ENCODE measurements at regions not wholly inside any gene's neighbourhood (a gene's known extent, or its start where the extent isn't known, plus 50 kb on each side); places are given as distances from the start of the nearest gene placed in this dataset.

GRCh38 chr2:75309596-75310463 is 110.5 kb upstream of the TACR1 start:
- DNase-seq (peak; percentile 64), ATAC-seq (peak; percentile 76)
- no TSS peak for BruUV-seq (replicated peaks)
- Histone ChIP-seq H4K20me1 (ENCODE audit: low read length) (no peaks in the 10 kb centered on the region), H3K9me3 (ENCODE audit: low read length) (no peaks in the 10 kb centered on the region), H3K27me3 (ENCODE audit: low read length) (no peaks in the 10 kb centered on the region), H3K9ac (ENCODE audit: low read length) (no peak overlapping the region), H3F3A (ENCODE audit: low read length, unreplicated experiment) (no peaks in the 10 kb centered on the region), H3K4me1 (ENCODE audit: insufficient read depth, low read length) (peaks cover 27% of the 10 kb centered on the region), H3K4me2 (ENCODE audit: low read length) (peak overlapping the region; percentile 80), H3K9me2 (replicated peaks; ENCODE audit: low read length) (no peaks in the 10 kb centered on the region), H3K36me3 (ENCODE audit: low read depth, low read length) (no peaks in the 10 kb centered on the region), H3K27ac (ENCODE audit: low read length) (peak overlapping the region; percentile 49), H3K4me3 (ENCODE audit: low read length) (peak overlapping the region; percentile 45; the same call in 1 of the 2 replicates), H2AFZ (ENCODE audit: low read length) (no peak overlapping the region), H3K79me2 (ENCODE audit: low read length) (no peaks in the 10 kb centered on the region)
- ChIA-PET POLR2A (ENCODE audit: unreplicated experiment) (no interaction called here), CTCF (no interaction called here)
- TF ChIP-seq CTCF (conservative IDR thresholded peaks at IDR 0.05; ENCODE audit: low read depth, low read length), result no peak
- no peak for TF ChIP-seq EZH2 (IDR thresholded peaks at IDR 0.05; ENCODE audit: low read length, unreplicated experiment)
- no peak for TF ChIP-seq EZH2phosphoT487 (IDR thresholded peaks at IDR 0.05; ENCODE audit: borderline replicate concordance, low read length)
- intact Hi-C loops (cut with micrococcal nuclease), result loop anchor here (10.0 kb wide), 1 partner anchor 95 kb away; no protein-coding TSS in a partner anchor

GRCh38 chr2:75303227-75303626 is 103.9 kb upstream of the TACR1 start:
- Histone ChIP-seq H3K27ac (ENCODE audit: low read length) (no peak overlapping the region), H3K27me3 (ENCODE audit: low read length) (no peaks in the 10 kb centered on the region), H3K4me1 (ENCODE audit: insufficient read depth, low read length) (peaks cover 15% of the 10 kb centered on the region), H3K9me2 (replicated peaks; ENCODE audit: low read length) (no peaks in the 10 kb centered on the region), H3K4me2 (ENCODE audit: low read length) (no peak overlapping the region), H3K9ac (ENCODE audit: low read length) (no peak overlapping the region), H3K79me2 (ENCODE audit: low read length) (no peaks in the 10 kb centered on the region), H3K9me3 (ENCODE audit: low read length) (no peaks in the 10 kb centered on the region), H3K36me3 (ENCODE audit: low read depth, low read length) (no peaks in the 10 kb centered on the region), H4K20me1 (ENCODE audit: low read length) (no peaks in the 10 kb centered on the region), H2AFZ (ENCODE audit: low read length) (no peak overlapping the region), H3K4me3 (ENCODE audit: low read length) (no peak overlapping the region), H3F3A (ENCODE audit: low read length, unreplicated experiment) (no peaks in the 10 kb centered on the region)
- BruUV-seq (replicated peaks), result no TSS peak
- POLR2A ChIA-PET (ENCODE audit: unreplicated experiment), result no interaction called here
- DNase-seq (peak; percentile 56), ATAC-seq (peak; percentile 95)
- CTCF ChIA-PET, result no interaction called here
- intact Hi-C loops (cut with micrococcal nuclease), result no loop called here
- TF ChIP-seq EZH2 (IDR thresholded peaks at IDR 0.05; ENCODE audit: low read length, unreplicated experiment) (no peak), EZH2phosphoT487 (IDR thresholded peaks at IDR 0.05; ENCODE audit: borderline replicate concordance, low read length) (no peak)

GRCh38 chr2:75294362-75294761 is 95.0 kb upstream of the TACR1 start:
- DNase-seq, result no peak
- no peaks in the 10 kb centered on the region for H3K79me2 ChIP-seq (ENCODE audit: low read length)
- no peaks in the 10 kb centered on the region for H3F3A ChIP-seq (ENCODE audit: low read length, unreplicated experiment)
- H4K20me1 ChIP-seq (ENCODE audit: low read length), result no peaks in the 10 kb centered on the region
- H3K27ac ChIP-seq (ENCODE audit: low read length), result no peak overlapping the region
- ChIA-PET POLR2A (ENCODE audit: unreplicated experiment) (no interaction called here), CTCF (no interaction called here)
- TF ChIP-seq EZH2phosphoT487 (IDR thresholded peaks at IDR 0.05; ENCODE audit: borderline replicate concordance, low read length) (no peak), CTCF (conservative IDR thresholded peaks at IDR 0.05; ENCODE audit: low read depth, low read length) (no peak), EZH2 (IDR thresholded peaks at IDR 0.05; ENCODE audit: low read length, unreplicated experiment) (no peak)
- H2AFZ ChIP-seq (ENCODE audit: low read length), result no peak overlapping the region
- H3K9ac ChIP-seq (ENCODE audit: low read length), result no peak overlapping the region
- ATAC-seq, result no peak
- H3K4me2 ChIP-seq (ENCODE audit: low read length), result no peak overlapping the region
- H3K27me3 ChIP-seq (ENCODE audit: low read length), result no peaks in the 10 kb centered on the region
- H3K4me1 ChIP-seq (ENCODE audit: insufficient read depth, low read length), result peaks cover 9% of the 10 kb centered on the region
- H3K9me2 ChIP-seq (replicated peaks; ENCODE audit: low read length), result no peaks in the 10 kb centered on the region
- H3K9me3 ChIP-seq (ENCODE audit: low read length), result no peaks in the 10 kb centered on the region
- BruUV-seq (replicated peaks), result no TSS peak
- no peaks in the 10 kb centered on the region for H3K36me3 ChIP-seq (ENCODE audit: low read depth, low read length)
- intact Hi-C loops (cut with micrococcal nuclease), result no loop called here
- no peak overlapping the region for H3K4me3 ChIP-seq (ENCODE audit: low read length)
